ENCODE measurements at regions not wholly inside any gene's neighbourhood (a gene's known extent, or its start where the extent isn't known, plus 50 kb on each side); places are given as distances from the start of the nearest gene placed in this dataset.

- no peak for DNase-seq (ENCODE audit: low read depth)
- no peak for TF ChIP-seq CTCF (conservative IDR thresholded peaks at IDR 0.05; ENCODE audit: low read depth, low read length)
- H3K4me3 ChIP-seq (ENCODE audit: low read length): no peak overlapping the region
These were observed 316.2 kb upstream of the ZNF507 start for GRCh38 chr19:32029235-32029634.

GRCh38 chr19:32032561-32032960 lies 312.8 kb upstream of the ZNF507 start:
- H3K4me3 ChIP-seq (ENCODE audit: low read length): no peak overlapping the region
- TF ChIP-seq CTCF (conservative IDR thresholded peaks at IDR 0.05; ENCODE audit: low read depth, low read length): no peak
- DNase-seq (ENCODE audit: low read depth): no peak

GRCh38 chr19:32035626-32036025 lies 309.8 kb upstream of the ZNF507 start:
- TF ChIP-seq CTCF (conservative IDR thresholded peaks at IDR 0.05; ENCODE audit: low read depth, low read length): no peak
- DNase-seq (ENCODE audit: low read depth): no peak
- no peak overlapping the region for H3K4me3 ChIP-seq (ENCODE audit: low read length)

- DNase-seq (ENCODE audit: low read depth): no peak
- TF ChIP-seq CTCF (conservative IDR thresholded peaks at IDR 0.05; ENCODE audit: low read depth, low read length): no peak
- H3K4me3 ChIP-seq (ENCODE audit: low read length): no peak overlapping the region
These were observed 307.1 kb upstream of the ZNF507 start for GRCh38 chr19:32038021-32038920.

- no peak for DNase-seq (ENCODE audit: low read depth)
- H3K4me3 ChIP-seq (ENCODE audit: low read length): no peak overlapping the region
- no peak for TF ChIP-seq CTCF (conservative IDR thresholded peaks at IDR 0.05; ENCODE audit: low read depth, low read length)
These were observed 306.4 kb upstream of the ZNF507 start for GRCh38 chr19:32038961-32039360.

- TF ChIP-seq CTCF (conservative IDR thresholded peaks at IDR 0.05; ENCODE audit: low read depth, low read length): no peak
- no peak for DNase-seq (ENCODE audit: low read depth)
These were observed 306.0 kb upstream of the ZNF507 start for GRCh38 chr19:32039440-32039839.

GRCh38 chr19:32040236-32040635 lies 305.2 kb upstream of the ZNF507 start:
- H3K4me3 ChIP-seq (ENCODE audit: low read length): no peak overlapping the region
- no peak for DNase-seq (ENCODE audit: low read depth)
- TF ChIP-seq CTCF (conservative IDR thresholded peaks at IDR 0.05; ENCODE audit: low read depth, low read length): no peak

More at GRCh38 chr19:32039440-32039839, 306.0 kb upstream of the ZNF507 start:
- no peak overlapping the region for H3K4me3 ChIP-seq (ENCODE audit: low read length)
